Left hindlimb (tissue), 1 donor: ENCODE measurements at regions not wholly inside any gene's neighbourhood (a gene's known extent, or its start where the extent isn't known, plus 50 kb on each side); places are given as distances from the start of the nearest gene placed in this dataset.

Experiments
- DNase-seq: peaks from one replicate; pipeline ENCODE4 v3.0.0-alpha.2; 2018

GRCh38 chr14:22449600-22449905 lies 139.5 kb downstream of the DAD1 start:
- DNase-seq, result no peak

- DNase-seq, result no peak
Measured at GRCh38 chr14:22448905-22449599, 140.0 kb downstream of the DAD1 start.

- no peak for DNase-seq
Measured at GRCh38 chr14:22448035-22448904, 140.8 kb downstream of the DAD1 start.

- no peak for DNase-seq
Measured at GRCh38 chr14:22438742-22439141, 150.3 kb downstream of the DAD1 start.

GRCh38 chr14:22434901-22435550 lies 154.0 kb downstream of the DAD1 start:
- no peak for DNase-seq

GRCh38 chr14:22434030-22434429 lies 155.0 kb downstream of the DAD1 start:
- no peak for DNase-seq

- no peak for DNase-seq
Measured at GRCh38 chr14:22433069-22433468, 156.0 kb downstream of the DAD1 start.

- DNase-seq, result peak; percentile 62
Measured at GRCh38 chr14:22432348-22432976, 156.6 kb downstream of the DAD1 start.

GRCh38 chr14:22429546-22430294 lies 159.3 kb downstream of the DAD1 start:
- DNase-seq, result no peak

- DNase-seq, result no peak
Measured at GRCh38 chr14:22428700-22429291, 160.2 kb downstream of the DAD1 start.

- no peak for DNase-seq
Measured at GRCh38 chr14:22427771-22428231, 161.2 kb downstream of the DAD1 start.

GRCh38 chr14:22426711-22427110 lies 162.3 kb downstream of the DAD1 start:
- DNase-seq, result no peak

- no peak for DNase-seq
Measured at GRCh38 chr14:22423958-22424357, 165.1 kb downstream of the DAD1 start.

GRCh38 chr14:22422238-22422637 lies 166.8 kb downstream of the DAD1 start:
- no peak for DNase-seq

GRCh38 chr14:22420598-22421186 lies 168.3 kb downstream of the DAD1 start:
- no peak for DNase-seq

GRCh38 chr14:22419620-22420019 lies 169.4 kb downstream of the DAD1 start:
- no peak for DNase-seq

- DNase-seq, result no peak
Measured at GRCh38 chr14:22418631-22419030, 170.4 kb downstream of the DAD1 start.

GRCh38 chr14:22417914-22418313 lies 171.1 kb downstream of the DAD1 start:
- DNase-seq, result no peak

- DNase-seq, result no peak
Measured at GRCh38 chr14:22416193-22416592, 172.8 kb downstream of the DAD1 start.

GRCh38 chr14:22415605-22415959 lies 173.4 kb downstream of the DAD1 start:
- DNase-seq, result no peak

- no peak for DNase-seq
Measured at GRCh38 chr14:22414876-22415604, 174.0 kb downstream of the DAD1 start.
